PFSK-1 (cell line): ENCODE measurements at regions not wholly inside any gene's neighbourhood (a gene's known extent, or its start where the extent isn't known, plus 50 kb on each side); places are given as distances from the start of the nearest gene placed in this dataset.

ENCODE experiments used
- FOXP2 ChIP-seq: optimal IDR thresholded peaks from 2 replicates; pipeline ENCODE3; 2011; ENCODE audit warnings: borderline replicate concordance, control low read depth, inconsistent platforms; ENCODE audit not compliant: insufficient read depth; ENCODE audit errors: extremely low read length, extremely low read depth
- POLR2AphosphoS5 ChIP-seq: IDR thresholded peaks from 2 replicates; pipeline ENCODE4 v1.6.1; 2012; ENCODE audit warnings: low read depth, mild to moderate bottlenecking, control low read depth, low read length, moderate library complexity
- REST ChIP-seq, 2 experiments: IDR thresholded peaks; 2 replicates each; pipeline versions ENCODE4 v1.6.1 to v1.8.0; 2011 to 2012; ENCODE audit warnings: low read depth in 2 of 2, low read length in 2 of 2, control low read depth in 1 of 2, inconsistent platforms in 1 of 2, mild to moderate bottlenecking in 1 of 2, moderate library complexity in 1 of 2; ENCODE audit not compliant: insufficient read depth in 1 of 2
- SIN3A ChIP-seq: IDR thresholded peaks from 2 replicates; pipeline ENCODE4 v1.6.1; 2012; ENCODE audit warnings: mild to moderate bottlenecking, low read length, moderate library complexity, borderline replicate concordance; ENCODE audit not compliant: insufficient read depth
- TAF1 ChIP-seq: IDR thresholded peaks from 2 replicates; pipeline ENCODE4 v1.6.1; 2012; ENCODE audit warnings: low read length, control low read depth, borderline replicate concordance; ENCODE audit not compliant: insufficient read depth

GRCh38 chr11:81596704-81597103 is 1137.0 kb downstream of the FAM181B start:
- TF ChIP-seq REST (IDR thresholded peaks at IDR 0.05; ENCODE audit: insufficient read depth in 1 of 2, low read depth in 2 of 2, low read length in 2 of 2): no peak
- no peak for TF ChIP-seq FOXP2
- TF ChIP-seq TAF1: no peak

DNA sequence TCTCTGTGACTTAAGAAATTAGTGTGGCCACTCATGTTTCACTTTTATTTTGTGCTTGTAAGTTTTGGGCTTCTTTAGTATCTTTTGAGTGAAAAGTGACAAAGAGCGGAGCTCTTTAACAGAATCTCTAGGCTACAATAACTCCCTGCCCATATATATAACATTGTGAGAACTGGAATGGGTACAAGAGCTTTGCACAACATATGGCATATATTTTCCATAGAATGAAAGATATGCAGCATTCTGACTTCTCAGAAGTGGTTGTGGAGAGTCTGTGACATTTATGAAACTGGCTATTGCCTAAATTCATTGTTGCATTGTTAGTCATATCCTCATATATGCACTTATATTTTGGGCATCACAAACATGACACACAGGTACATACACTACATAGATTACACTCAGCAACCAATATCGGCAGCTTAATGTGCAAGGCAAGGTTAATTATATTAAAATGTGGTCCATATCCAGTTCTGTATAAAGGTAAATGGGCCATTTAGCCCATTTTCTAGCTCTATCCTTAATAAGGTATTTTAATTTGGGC is 1148.2 kb downstream of the FAM181B start:
- no peak for TF ChIP-seq TAF1
- no peak for TF ChIP-seq REST (IDR thresholded peaks at IDR 0.05; ENCODE audit: insufficient read depth in 1 of 2, low read depth in 2 of 2, low read length in 2 of 2)
- no peak for TF ChIP-seq SIN3A
- no peak for TF ChIP-seq FOXP2
- TF ChIP-seq POLR2AphosphoS5: no peak

DNA sequence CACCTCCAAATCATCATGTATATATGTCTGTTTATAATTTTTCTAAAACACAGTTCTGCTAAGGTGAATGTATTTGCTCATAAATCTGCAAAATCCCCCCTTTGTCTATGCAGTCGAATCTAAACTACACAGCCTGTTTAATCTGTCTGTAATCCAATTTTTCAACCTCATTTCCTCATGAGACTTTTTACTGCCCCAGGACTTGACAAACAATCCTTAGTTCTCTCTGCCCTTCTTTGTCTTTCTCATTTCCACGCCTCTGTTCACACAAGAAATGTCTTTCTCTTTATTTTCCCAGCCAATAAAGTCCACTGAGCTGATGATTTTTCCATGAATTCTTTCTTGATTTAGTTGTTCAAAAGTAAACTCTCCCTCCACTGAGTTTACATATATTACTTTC is 1154.3 kb downstream of the FAM181B start:
- no peak for TF ChIP-seq TAF1
- TF ChIP-seq SIN3A: no peak
- TF ChIP-seq POLR2AphosphoS5: no peak
- no peak for TF ChIP-seq FOXP2
- no peak for TF ChIP-seq REST (IDR thresholded peaks at IDR 0.05; ENCODE audit: insufficient read depth in 1 of 2, low read depth in 2 of 2, low read length in 2 of 2)

DNA sequence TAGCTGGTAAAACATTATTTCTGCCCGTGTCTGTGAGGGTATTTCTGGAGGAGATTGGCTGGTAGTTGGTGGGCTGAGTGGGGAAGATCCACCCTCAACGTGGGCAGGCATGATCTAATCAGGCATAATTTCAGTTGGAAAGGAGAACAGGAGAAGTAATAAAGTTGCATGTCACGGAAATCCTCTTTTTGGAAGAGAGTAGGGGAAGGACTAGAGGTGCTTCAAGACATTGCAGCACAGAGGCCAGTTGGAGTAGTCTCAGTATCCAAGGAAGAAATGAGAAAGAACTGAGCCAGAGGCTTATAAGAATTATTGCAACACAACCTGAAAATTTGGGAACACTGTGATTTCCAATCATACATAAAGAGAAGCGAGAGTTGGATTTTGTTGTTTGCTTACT is 1155.1 kb downstream of the FAM181B start:
- TF ChIP-seq SIN3A: no peak
- TF ChIP-seq REST (IDR thresholded peaks at IDR 0.05; ENCODE audit: insufficient read depth in 1 of 2, low read depth in 2 of 2, low read length in 2 of 2): no peak
- TF ChIP-seq POLR2AphosphoS5: no peak
- no peak for TF ChIP-seq FOXP2
- TF ChIP-seq TAF1: no peak

GRCh38 chr11:81574301-81574700 is 1159.4 kb downstream of the FAM181B start:
- TF ChIP-seq POLR2AphosphoS5: no peak
- no peak for TF ChIP-seq REST (IDR thresholded peaks at IDR 0.05; ENCODE audit: insufficient read depth in 1 of 2, low read depth in 2 of 2, low read length in 2 of 2)
- no peak for TF ChIP-seq TAF1
- TF ChIP-seq SIN3A: no peak
- no peak for TF ChIP-seq FOXP2
